Activated T-cell treated with anti-CD3 and anti-CD28 coated beads, Interleukin-2, amount 50 U/mL, for 72 hours (primary cell): ENCODE measurements at regions not wholly inside any gene's neighbourhood (a gene's known extent, or its start where the extent isn't known, plus 50 kb on each side); places are given as distances from the start of the nearest gene placed in this dataset.
A peak's percentile ranks its signal among the peaks of the same experiment; 100 is the strongest.

ENCODE experiments used
- ATAC-seq, 2 donors: fragments of 150-1000 bp; cut with Tn5 transposase; replicated peaks in 1 of 2; 2 replicates each; pipeline ENCODE4 v1.10.0; 2021; ENCODE audit warnings: moderate library complexity in 2 of 2, mild to moderate bottlenecking in 1 of 2
- DNase-seq, 2 donors: peaks; one replicate each; pipeline ENCODE4 v3.0.0; 2021 to 2022; ENCODE audit warnings: mixed read lengths in 1 of 2
- H3K27ac Mint-ChIP-seq: one replicate; pipeline ENCODE4 v1.8.0; 2022; ENCODE audit warnings: mild to moderate bottlenecking, moderate library complexity, mixed read lengths
- H3K27me3 Mint-ChIP-seq: one replicate; pipeline ENCODE4 v1.8.0; 2022; ENCODE audit warnings: low read depth, mixed read lengths
- H3K36me3 Mint-ChIP-seq, 2 donors: one replicate each; pipeline ENCODE4 v1.8.0; 2022; ENCODE audit warnings: mixed read lengths in 2 of 2, mild to moderate bottlenecking in 1 of 2; ENCODE audit not compliant: insufficient read depth in 2 of 2
- H3K4me1 Mint-ChIP-seq: one replicate; pipeline ENCODE4 v1.8.0; 2022; ENCODE audit warnings: low read depth, mixed read lengths
- H3K4me3 Mint-ChIP-seq, 2 donors: one replicate each; pipeline ENCODE4 v1.8.0; 2022; ENCODE audit warnings: mild to moderate bottlenecking in 2 of 2, mixed read lengths in 2 of 2, moderate library complexity in 2 of 2
- H3K9me3 Mint-ChIP-seq, 2 donors: one replicate each; pipeline ENCODE4 v1.8.0; 2022; ENCODE audit warnings: mixed read lengths in 2 of 2

- Mint-ChIP-seq H3K4me3 (no peak overlapping the region), H3K27ac (no peak overlapping the region), H3K4me1 (peaks cover 36% of the 10 kb centered on the region), H3K9me3 (peaks cover 2% of the 10 kb centered on the region in 2 donors), H3K27me3 (no peaks in the 10 kb centered on the region), H3K36me3 (peaks cover 0 to 4% of the 10 kb centered on the region in 2 donors)
- no peak for DNase-seq
- no peak for ATAC-seq
Observed at GRCh38 chr2:64196963-64197362, 52.7 kb upstream of the PELI1 start.

DNA sequence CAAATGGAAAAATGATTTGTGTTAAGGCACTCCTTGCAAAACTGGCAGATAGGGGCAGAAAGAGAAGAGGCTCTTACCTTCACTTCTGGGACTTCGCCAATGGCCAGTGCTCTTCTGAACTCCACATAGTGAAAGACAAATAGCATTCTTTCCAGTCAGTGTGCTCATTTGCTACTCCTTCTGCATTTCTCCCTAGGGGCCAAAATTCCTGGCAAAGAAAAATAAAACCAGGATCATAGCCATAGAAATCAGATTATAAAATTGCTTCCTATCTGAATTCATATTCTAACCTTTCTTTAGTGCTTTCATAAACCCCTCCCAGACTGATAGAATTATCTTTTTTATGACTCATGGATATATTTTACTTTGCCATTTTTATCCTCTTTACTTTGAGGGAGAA lies 56.9 kb upstream of the PELI1 start:
- ATAC-seq (no peak), DNase-seq (no peak)
- Mint-ChIP-seq H3K9me3 (peaks cover 2% of the 10 kb centered on the region in 2 donors), H3K36me3 (peaks cover 0 to 6% of the 10 kb centered on the region in 2 donors), H3K27ac (peak overlapping the region; percentile 38), H3K27me3 (no peaks in the 10 kb centered on the region), H3K4me3 (no peak overlapping the region), H3K4me1 (peaks cover 66% of the 10 kb centered on the region)

DNA sequence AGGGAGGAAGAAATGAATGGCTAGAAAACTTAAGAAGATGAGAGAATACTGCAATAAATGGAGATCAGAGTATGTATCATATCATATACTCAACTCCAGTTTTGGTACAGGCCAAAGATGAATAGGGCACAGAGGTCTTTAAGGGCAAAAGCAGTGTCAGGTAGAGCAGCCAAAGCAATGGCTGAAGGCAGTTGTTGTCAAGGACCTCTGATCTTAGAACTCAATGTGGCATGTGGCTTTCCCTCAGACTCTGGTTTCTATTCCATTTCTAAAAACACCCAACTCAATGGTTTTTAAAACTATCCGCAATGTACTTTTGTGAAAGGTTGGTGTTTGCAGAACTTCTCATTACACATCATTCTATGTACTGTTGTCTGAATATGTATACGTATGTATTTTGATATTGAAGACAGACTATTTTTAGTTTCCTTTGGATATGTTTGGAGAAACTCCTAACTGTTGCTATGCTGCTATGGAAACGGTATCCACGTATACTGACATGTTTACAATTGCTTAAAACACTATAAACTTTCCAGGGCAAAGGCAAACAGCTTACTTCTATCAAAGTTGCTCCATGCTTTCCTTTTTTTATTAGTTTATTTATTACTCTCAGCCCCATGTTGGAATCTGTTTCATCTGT lies 58.1 kb upstream of the PELI1 start:
- ATAC-seq = peak; percentile 30 to 61
- H3K4me1 Mint-ChIP-seq = peaks cover 71% of the 10 kb centered on the region

DNA sequence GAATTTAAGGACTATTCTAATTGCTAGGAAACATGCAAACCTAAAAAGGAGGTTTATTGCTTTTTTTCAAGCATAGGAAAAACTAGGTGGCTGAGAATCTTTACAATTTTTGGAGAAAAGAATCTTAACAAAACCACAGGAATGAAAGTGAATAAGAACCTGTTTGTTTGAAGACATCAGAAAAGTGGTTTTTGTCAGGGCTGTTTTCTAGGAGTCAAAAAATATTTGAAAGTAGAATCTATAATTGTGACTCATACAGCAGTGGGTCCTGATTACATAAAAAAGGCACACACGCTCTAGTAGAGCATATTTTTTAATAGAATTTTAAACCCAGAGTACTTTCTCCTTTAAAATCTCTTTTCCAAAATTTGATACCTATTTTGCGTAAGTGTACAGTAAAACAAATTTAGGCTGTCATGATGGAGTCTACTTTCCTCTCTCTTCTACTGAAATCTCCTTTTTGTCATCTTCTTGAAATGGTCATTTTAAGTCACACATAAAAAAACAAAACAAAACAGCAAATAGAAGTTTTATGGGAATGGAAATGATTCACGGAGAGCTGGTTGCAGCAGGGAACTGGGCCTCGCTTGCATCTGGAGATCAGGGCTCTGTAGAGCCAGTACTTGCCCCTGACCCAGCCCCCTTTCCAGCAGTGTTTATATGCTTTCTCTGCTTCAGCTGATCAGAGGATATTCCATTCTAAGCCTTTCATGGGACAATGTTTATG lies 59.1 kb upstream of the PELI1 start:
- Mint-ChIP-seq H3K9me3 (peaks cover 2% of the 10 kb centered on the region in 2 donors), H3K27me3 (no peaks in the 10 kb centered on the region), H3K36me3 (peaks cover 0 to 6% of the 10 kb centered on the region in 2 donors), H3K4me1 (peaks cover 79% of the 10 kb centered on the region), H3K27ac (peak overlapping the region; percentile 94), H3K4me3 (peak overlapping the region; percentile 80 to 90)
- DNase-seq (no peak), ATAC-seq (peak; percentile 36 to 39)

More for the DNA sequence above, 58.1 kb upstream of the PELI1 start:
- H3K36me3 Mint-ChIP-seq = peaks cover 0 to 6% of the 10 kb centered on the region in 2 donors
- DNase-seq = no peak
- H3K4me3 Mint-ChIP-seq = peak overlapping the region in 1 of 2 donors; percentile 90
- H3K27ac Mint-ChIP-seq = peak overlapping the region; percentile 94
- peaks cover 2% of the 10 kb centered on the region in 2 donors for H3K9me3 Mint-ChIP-seq
- H3K27me3 Mint-ChIP-seq = no peaks in the 10 kb centered on the region

- peak; percentile 54 to 65 for ATAC-seq
- peak overlapping the region; percentile 94 for H3K27ac Mint-ChIP-seq
Observed at GRCh38 chr2:64203858-64204632, 59.8 kb upstream of the PELI1 start.

GRCh38 chr2:64204703-64205102 lies 60.5 kb upstream of the PELI1 start:
- Mint-ChIP-seq H3K4me3 (peak overlapping the region; percentile 80 to 90), H3K27ac (peak overlapping the region; percentile 94), H3K27me3 (no peaks in the 10 kb centered on the region), H3K36me3 (peaks cover 0 to 6% of the 10 kb centered on the region in 2 donors), H3K4me1 (peaks cover 87% of the 10 kb centered on the region), H3K9me3 (peaks cover 2% of the 10 kb centered on the region in 2 donors)
- DNase-seq (no peak), ATAC-seq (peak; percentile 24 to 47)

More at GRCh38 chr2:64203858-64204632, 59.8 kb upstream of the PELI1 start:
- H3K4me1 Mint-ChIP-seq = peaks cover 86% of the 10 kb centered on the region
- H3K9me3 Mint-ChIP-seq = peaks cover 2% of the 10 kb centered on the region in 2 donors
- peaks cover 0 to 6% of the 10 kb centered on the region in 2 donors for H3K36me3 Mint-ChIP-seq
- H3K4me3 Mint-ChIP-seq = peak overlapping the region; percentile 80 to 90
- DNase-seq = peak; percentile 40 to 49
- H3K27me3 Mint-ChIP-seq = no peaks in the 10 kb centered on the region

- Mint-ChIP-seq H3K27ac (peak overlapping the region; percentile 4), H3K9me3 (peaks cover 2% of the 10 kb centered on the region in 2 donors), H3K4me3 (no peak overlapping the region), H3K36me3 (peaks cover 0 to 6% of the 10 kb centered on the region in 2 donors), H3K4me1 (peaks cover 86% of the 10 kb centered on the region), H3K27me3 (no peaks in the 10 kb centered on the region)
- no peak for ATAC-seq
- DNase-seq = no peak
Observed at GRCh38 chr2:64205415-64205814, 61.2 kb upstream of the PELI1 start.

GRCh38 chr2:64207573-64207972 lies 63.4 kb upstream of the PELI1 start:
- H3K9me3 Mint-ChIP-seq = no peaks in the 10 kb centered on the region
- no peak overlapping the region for H3K4me3 Mint-ChIP-seq
- ATAC-seq = no peak
- no peak for DNase-seq
- H3K36me3 Mint-ChIP-seq = peaks cover 0 to 8% of the 10 kb centered on the region in 2 donors
- H3K27me3 Mint-ChIP-seq = no peaks in the 10 kb centered on the region
- peak overlapping the region; percentile 21 for H3K27ac Mint-ChIP-seq
- H3K4me1 Mint-ChIP-seq = peaks cover 87% of the 10 kb centered on the region

GRCh38 chr2:64210816-64211215 lies 66.6 kb upstream of the PELI1 start:
- ATAC-seq = no peak
- Mint-ChIP-seq H3K4me1 (peaks cover 87% of the 10 kb centered on the region), H3K9me3 (no peaks in the 10 kb centered on the region), H3K27me3 (no peaks in the 10 kb centered on the region), H3K4me3 (peak overlapping the region; percentile 0 to 15), H3K36me3 (peaks cover 0 to 8% of the 10 kb centered on the region in 2 donors), H3K27ac (peak overlapping the region; percentile 15)
- DNase-seq = no peak

DNA sequence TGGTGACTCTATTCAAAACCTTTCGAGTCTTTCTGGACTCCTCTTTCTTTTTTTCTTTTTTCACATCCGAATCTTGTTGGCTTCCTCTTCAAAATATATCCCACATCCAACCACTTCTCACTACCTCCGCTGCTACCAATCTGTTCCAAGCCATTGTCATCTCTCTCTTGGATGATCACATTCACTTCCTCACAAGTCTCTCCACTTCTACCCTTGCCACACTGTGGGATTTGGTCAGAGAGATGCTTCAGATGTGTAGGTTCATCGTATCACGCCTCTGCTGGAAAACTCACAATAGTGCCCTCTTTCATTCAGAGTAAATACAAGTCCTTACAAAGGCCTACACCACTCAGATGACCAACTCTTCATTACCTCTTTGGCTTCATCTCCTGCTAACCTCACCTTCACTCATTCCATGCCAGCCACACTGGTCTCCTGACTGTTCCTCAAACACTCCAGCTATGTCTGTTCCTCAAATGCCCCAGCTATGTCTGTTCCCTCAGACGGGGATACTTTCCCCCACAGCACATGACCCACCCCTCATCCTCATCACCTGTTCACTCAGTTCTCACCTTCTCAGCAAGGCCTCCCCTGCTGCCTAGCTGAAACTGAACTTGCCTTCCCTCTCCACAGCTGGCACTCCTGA lies 67.2 kb upstream of the PELI1 start:
- ATAC-seq (no peak), DNase-seq (no peak)
- H3K36me3 Mint-ChIP-seq = peaks cover 0 to 8% of the 10 kb centered on the region in 2 donors
- H3K4me3 Mint-ChIP-seq = peak overlapping the region; percentile 7 to 19
- H3K9me3 Mint-ChIP-seq = no peaks in the 10 kb centered on the region
- peaks cover 91% of the 10 kb centered on the region for H3K4me1 Mint-ChIP-seq
- no peaks in the 10 kb centered on the region for H3K27me3 Mint-ChIP-seq
- H3K27ac Mint-ChIP-seq = peak overlapping the region; percentile 15

GRCh38 chr2:64212346-64212745 lies 68.1 kb upstream of the PELI1 start:
- Mint-ChIP-seq H3K27me3 (no peaks in the 10 kb centered on the region), H3K9me3 (peaks cover 0 to 2% of the 10 kb centered on the region in 2 donors), H3K4me1 (peaks cover 92% of the 10 kb centered on the region), H3K27ac (peak overlapping the region; percentile 100), H3K36me3 (peaks cover 0 to 10% of the 10 kb centered on the region in 2 donors), H3K4me3 (peak overlapping the region; percentile 69 to 73)
- DNase-seq (peak; percentile 50 to 52), ATAC-seq (peak; percentile 23 to 39)

DNA sequence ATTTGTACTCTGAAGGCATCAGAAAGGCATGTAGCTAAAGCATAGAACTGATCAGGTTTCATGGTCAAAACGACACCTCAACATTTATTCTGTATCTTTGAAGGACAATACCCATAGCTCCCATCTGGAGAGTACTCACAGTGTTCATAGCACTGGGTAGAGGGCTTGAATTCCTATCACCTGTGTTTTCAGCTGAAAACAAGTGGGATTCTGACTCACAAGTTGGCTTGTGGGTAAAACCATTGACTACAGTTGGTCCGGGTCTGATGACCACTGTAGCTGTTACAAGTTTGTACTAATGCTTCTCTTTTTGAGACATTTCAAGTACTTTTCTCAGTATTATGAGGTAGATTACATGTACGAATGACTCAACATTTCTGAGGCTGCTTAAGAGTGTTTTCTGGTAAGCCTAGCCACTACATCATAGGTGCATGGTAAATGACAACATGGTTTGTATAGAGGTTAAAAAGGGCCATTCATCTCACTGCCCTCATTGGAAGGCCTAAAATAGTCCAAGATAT lies 68.6 kb upstream of the PELI1 start:
- H3K36me3 Mint-ChIP-seq = peaks cover 0 to 10% of the 10 kb centered on the region in 2 donors
- no peaks in the 10 kb centered on the region for H3K27me3 Mint-ChIP-seq
- peak; percentile 77 to 79 for DNase-seq
- peaks cover 0 to 2% of the 10 kb centered on the region in 2 donors for H3K9me3 Mint-ChIP-seq
- peak; percentile 71 to 78 for ATAC-seq
- H3K4me3 Mint-ChIP-seq = peak overlapping the region; percentile 69 to 73
- H3K4me1 Mint-ChIP-seq = peaks cover 89% of the 10 kb centered on the region
- peak overlapping the region; percentile 100 for H3K27ac Mint-ChIP-seq
